ENCODE measurements at regions not wholly inside any gene's neighbourhood (a gene's known extent, or its start where the extent isn't known, plus 50 kb on each side); places are given as distances from the start of the nearest gene placed in this dataset.

GRCh38 chr18:29248805-29249204 is 1071.9 kb upstream of the CDH2 start:
- Histone ChIP-seq H2BK15ac (ENCODE audit: low read depth, low read length) (no peak overlapping the region), H3K4me2 (ENCODE audit: insufficient read depth, insufficient read length, low read length) (no peak overlapping the region), H3K18ac (ENCODE audit: insufficient read length, low read depth, low read length) (no peak overlapping the region), H4K5ac (ENCODE audit: insufficient read length, low read depth, low read length) (no peak overlapping the region), H3K27ac (ENCODE audit: insufficient read length, low read depth, low read length) (no peak overlapping the region), H4K20me1 (ENCODE audit: control insufficient read depth, insufficient read depth, insufficient read length) (no peaks in the 10 kb centered on the region), H3K79me1 (ENCODE audit: insufficient read depth, low read depth, low read length, poor library complexity, severe bottlenecking) (no peaks in the 10 kb centered on the region), H4K91ac (ENCODE audit: insufficient read length, low read depth, low read length) (no peak overlapping the region), H3K56ac (ENCODE audit: insufficient read length, low read depth, low read length) (no peak overlapping the region), H2AFZ (ENCODE audit: low read length) (no peak overlapping the region), H3K79me2 (ENCODE audit: insufficient read depth, low read length) (no peaks in the 10 kb centered on the region), H3K23me2 (ENCODE audit: insufficient read length, low read depth, low read length, poor library complexity, severe bottlenecking) (no peaks in the 10 kb centered on the region), H3K14ac (ENCODE audit: insufficient read depth, low read length) (no peak overlapping the region), H2BK20ac (ENCODE audit: low read depth, low read length, poor library complexity, severe bottlenecking) (no peak overlapping the region), H3K9ac (ENCODE audit: extremely low read depth, insufficient read length, low read length) (no peak overlapping the region), H3T11ph (ENCODE audit: low read length) (no peak overlapping the region), H2BK12ac (ENCODE audit: insufficient read length, low read depth, low read length) (no peak overlapping the region), H2BK5ac (ENCODE audit: insufficient read length, low read length) (no peak overlapping the region), H2AK5ac (ENCODE audit: insufficient read length, low read length) (no peak overlapping the region), H3K23ac (ENCODE audit: insufficient read length, low read depth, low read length) (no peak overlapping the region), H2BK120ac (ENCODE audit: low read depth, low read length, poor library complexity, severe bottlenecking) (no peak overlapping the region), H4K8ac (replicated peaks; ENCODE audit: insufficient read length, low read depth, low read length) (no peak overlapping the region), H3K9me3 (ENCODE audit: control insufficient read depth, low read depth, low read length) (no peaks in the 10 kb centered on the region), H3K27me3 (ENCODE audit: insufficient read depth, low read length) (no peaks in the 10 kb centered on the region), H3K4ac (ENCODE audit: low read depth, low read length) (no peak overlapping the region), H3K4me1 (ENCODE audit: insufficient read depth, low read length) (no peaks in the 10 kb centered on the region)
- Mint-ChIP-seq H3K27me3 (ENCODE audit: low read depth) (no peaks in the 10 kb centered on the region), H3K4me1 (peaks cover 6 to 11% of the 10 kb centered on the region in 2 experiments), H3K27ac (peak overlapping the region in 2 of 3 experiments; percentile 24 to 62; a peak in 3 of 7 replicates), H3K36me3 (ENCODE audit: insufficient read depth in 1 of 3, low read depth in 3 of 3) (no peaks in the 10 kb centered on the region; a peak in 1 of 7 replicates), H3K9me3 (no peaks in the 10 kb centered on the region; a peak in 1 of 5 replicates), H3K4me3 (no peak overlapping the region)
- no CpG with 5 or more reads among the region's 2 CpGs for WGBS (ENCODE audit: extremely low coverage, insufficient read length, low lambda C conversion rate)
- no peak for DNase-seq
- no peak for TF ChIP-seq CTCF (conservative IDR thresholded peaks at IDR 0.05)
